Ectodermal cell (in vitro differentiated cells): ENCODE measurements at regions not wholly inside any gene's neighbourhood (a gene's known extent, or its start where the extent isn't known, plus 50 kb on each side); places are given as distances from the start of the nearest gene placed in this dataset.

Experiments used
- H3K27ac ChIP-seq: 2 replicates; pipeline ENCODE4 v1.7.0; 2013; ENCODE audit warnings: mild to moderate bottlenecking, low read depth, low read length; ENCODE audit not compliant: insufficient read depth, poor library complexity, severe bottlenecking
- H3K27me3 ChIP-seq: 2 replicates; pipeline ENCODE4 v1.7.0; 2013; ENCODE audit warnings: mild to moderate bottlenecking, low read length; ENCODE audit not compliant: insufficient read depth, control insufficient read depth, poor library complexity, severe bottlenecking
- H3K36me3 ChIP-seq: one replicate; pipeline ENCODE4 v1.7.0; 2013; ENCODE audit warnings: low read length; ENCODE audit not compliant: control insufficient read depth, insufficient read depth
- H3K4me1 ChIP-seq: one replicate; pipeline ENCODE4 v1.7.0; 2013; ENCODE audit warnings: low read length; ENCODE audit not compliant: control insufficient read depth, insufficient read depth
- H3K4me3 ChIP-seq: 2 replicates; pipeline ENCODE4 v1.7.0; 2013; ENCODE audit warnings: low read depth, low read length, control low read depth; ENCODE audit not compliant: insufficient read depth
- H3K9me3 ChIP-seq: 2 replicates; pipeline ENCODE4 v1.7.0; 2013; ENCODE audit warnings: mild to moderate bottlenecking, low read length, moderate library complexity; ENCODE audit not compliant: control insufficient read depth
- WGBS, 2 experiments: methylation state at CpG; one replicate each; pipeline ENCODE4 v1.1.7; 2013; ENCODE audit warnings: missing lambda C conversion rate in 2 of 2; 5-methylcytosine and 5-hydroxymethylcytosine counted together

DNA sequence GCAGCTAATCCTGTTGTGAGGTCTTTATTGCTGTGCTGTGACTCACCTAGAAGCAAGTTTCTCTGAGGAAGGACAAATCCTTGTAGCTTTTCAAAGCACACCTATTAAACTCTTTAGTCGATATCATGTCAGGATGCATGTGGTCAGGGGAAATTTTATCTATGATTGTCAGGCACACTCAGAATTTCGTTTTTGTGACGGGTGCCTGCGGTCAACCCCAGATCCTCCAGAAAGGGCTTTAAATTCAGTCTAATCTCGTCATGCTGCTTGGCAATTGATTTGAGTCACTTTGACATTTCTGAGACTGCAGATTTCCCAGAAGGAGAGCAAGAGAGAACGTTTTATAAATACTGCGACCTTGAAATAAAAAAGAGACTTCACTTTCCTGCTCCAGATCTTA lies 316.9 kb downstream of the FGF9 start:
- 91 to 93% methylated on average over 7 of the region's 7 CpGs for WGBS, 2 experiments
- no peak overlapping the region for H3K27ac ChIP-seq
- H3K4me1 ChIP-seq = no peaks in the 10 kb centered on the region
- no peaks in the 10 kb centered on the region for H3K27me3 ChIP-seq
- no peaks in the 10 kb centered on the region for H3K36me3 ChIP-seq
- H3K9me3 ChIP-seq = peaks cover 2% of the 10 kb centered on the region
- no peak overlapping the region for H3K4me3 ChIP-seq

DNA sequence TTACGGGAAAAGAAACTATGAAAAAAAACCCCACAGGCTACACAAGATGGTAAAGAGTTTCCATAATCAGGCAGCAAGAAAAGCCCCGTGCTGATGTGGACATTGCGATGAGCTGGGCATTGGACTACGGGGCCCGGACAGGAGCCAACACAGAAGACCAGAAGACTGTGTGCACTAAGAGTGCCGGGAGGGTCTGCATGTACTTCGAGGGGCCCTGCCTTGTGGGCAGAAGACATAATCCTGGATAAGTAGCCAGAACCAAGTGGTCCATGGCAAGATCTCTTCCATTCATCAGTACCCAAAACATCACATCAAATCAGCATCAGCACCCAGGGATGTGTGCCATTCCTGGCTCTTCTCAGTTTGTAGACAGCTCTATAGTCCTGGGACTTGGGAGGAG lies 317.8 kb downstream of the FGF9 start:
- peaks cover 2% of the 10 kb centered on the region for H3K9me3 ChIP-seq
- H3K4me3 ChIP-seq = no peak overlapping the region
- H3K27ac ChIP-seq = no peak overlapping the region
- no peaks in the 10 kb centered on the region for H3K27me3 ChIP-seq
- H3K4me1 ChIP-seq = no peaks in the 10 kb centered on the region
- no peaks in the 10 kb centered on the region for H3K36me3 ChIP-seq
- WGBS, 2 experiments = 96 to 97% methylated on average over 7 of the region's 7 CpGs

DNA sequence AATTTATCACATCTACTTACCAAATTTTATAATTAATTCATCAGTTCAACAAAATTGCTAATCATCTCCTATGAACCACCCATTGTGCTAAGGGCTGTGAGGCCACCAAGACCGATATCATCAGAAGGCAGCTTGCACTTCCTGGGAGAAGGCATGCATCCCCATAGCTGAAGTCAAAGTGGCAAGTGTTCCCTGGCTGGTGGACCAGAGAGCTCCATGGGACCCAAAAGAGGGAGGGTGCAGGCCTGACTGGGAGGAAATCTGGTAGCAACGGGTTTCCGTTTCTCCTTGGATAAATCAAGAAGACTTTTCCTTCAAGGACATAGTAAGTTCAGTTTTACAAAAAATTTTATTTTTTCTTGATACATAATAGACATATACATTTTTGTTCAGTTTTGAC lies 325.2 kb downstream of the FGF9 start:
- WGBS, 2 experiments = 90 to 95% methylated on average over 3 of the region's 3 CpGs
- Histone ChIP-seq H3K27me3 (no peaks in the 10 kb centered on the region), H3K4me3 (no peak overlapping the region), H3K4me1 (peaks cover 3% of the 10 kb centered on the region), H3K9me3 (no peaks in the 10 kb centered on the region), H3K36me3 (no peaks in the 10 kb centered on the region), H3K27ac (no peak overlapping the region)

- peaks cover 3% of the 10 kb centered on the region for H3K4me1 ChIP-seq
- no peaks in the 10 kb centered on the region for H3K9me3 ChIP-seq
- no peaks in the 10 kb centered on the region for H3K36me3 ChIP-seq
- no peaks in the 10 kb centered on the region for H3K27me3 ChIP-seq
- 93 to 97% methylated on average over 2 of the region's 2 CpGs for WGBS, 2 experiments
- no peak overlapping the region for H3K4me3 ChIP-seq
- H3K27ac ChIP-seq = no peak overlapping the region
Measured at GRCh38 chr13:21997726-21998125, 326.9 kb downstream of the FGF9 start.

DNA sequence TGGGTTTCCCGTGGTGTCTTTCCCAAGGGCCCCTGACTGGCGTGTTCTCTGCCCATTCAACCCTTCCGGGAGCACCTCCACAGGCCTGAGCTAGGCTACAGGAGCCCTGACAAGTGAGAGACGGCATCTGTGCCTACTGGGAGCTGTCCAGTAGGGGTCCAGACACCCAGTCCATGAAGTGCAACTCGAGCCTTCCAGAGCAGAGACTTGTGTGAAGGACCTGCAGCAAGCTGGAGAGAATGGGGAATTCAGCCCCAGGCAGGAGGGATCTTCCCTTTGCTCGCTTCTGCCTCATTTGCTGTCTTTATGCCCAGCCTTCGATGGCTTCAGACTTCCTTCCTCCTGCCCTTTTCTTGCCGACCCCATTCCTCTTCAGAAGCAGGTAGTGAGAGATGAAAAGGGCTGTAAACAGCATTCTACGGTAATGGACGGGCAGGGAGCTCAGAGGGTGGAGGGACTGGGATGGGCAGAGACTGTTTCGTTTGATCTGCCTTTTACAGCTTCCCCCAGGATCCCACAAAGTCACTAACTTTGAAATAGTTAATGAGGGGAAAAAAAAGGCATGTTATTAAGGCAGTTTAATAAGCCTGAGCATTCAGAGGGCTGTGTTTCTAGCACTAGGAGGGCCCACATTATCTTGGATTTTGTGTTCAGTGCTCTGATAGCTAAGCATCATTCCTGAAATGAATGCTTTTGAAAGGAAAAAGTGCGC lies 327.6 kb downstream of the FGF9 start:
- H3K4me3 ChIP-seq = no peak overlapping the region
- WGBS, 2 experiments = 85 to 89% methylated on average over 11 to 12 of the region's 12 CpGs
- H3K27ac ChIP-seq = no peak overlapping the region
- no peaks in the 10 kb centered on the region for H3K36me3 ChIP-seq
- H3K4me1 ChIP-seq = peaks cover 3% of the 10 kb centered on the region
- H3K9me3 ChIP-seq = no peaks in the 10 kb centered on the region
- no peaks in the 10 kb centered on the region for H3K27me3 ChIP-seq

DNA sequence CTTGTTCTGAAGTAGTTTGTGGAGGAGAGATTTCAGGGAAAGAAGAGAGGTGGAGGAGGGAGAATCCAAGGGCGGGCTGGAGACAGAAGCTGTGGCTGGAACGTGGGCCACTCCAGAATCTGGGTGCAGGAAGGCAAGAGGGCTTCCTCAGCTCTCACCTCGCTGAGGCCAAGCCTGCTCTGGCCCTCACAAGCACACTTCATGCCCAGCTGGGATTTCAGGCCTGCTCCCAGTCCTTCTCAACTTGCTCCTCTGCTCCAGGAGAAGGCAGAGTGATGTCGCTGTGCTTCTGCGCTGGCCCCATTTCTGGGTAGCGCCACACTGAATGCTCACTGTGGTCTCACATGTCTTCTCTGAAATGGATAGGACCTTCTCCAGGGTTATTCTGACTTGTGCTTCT lies 328.8 kb downstream of the FGF9 start:
- Histone ChIP-seq H3K4me1 (peaks cover 3% of the 10 kb centered on the region), H3K27ac (no peak overlapping the region), H3K4me3 (no peak overlapping the region), H3K9me3 (no peaks in the 10 kb centered on the region), H3K27me3 (no peaks in the 10 kb centered on the region), H3K36me3 (no peaks in the 10 kb centered on the region)
- 94 to 95% methylated on average over 6 of the region's 6 CpGs for WGBS, 2 experiments

DNA sequence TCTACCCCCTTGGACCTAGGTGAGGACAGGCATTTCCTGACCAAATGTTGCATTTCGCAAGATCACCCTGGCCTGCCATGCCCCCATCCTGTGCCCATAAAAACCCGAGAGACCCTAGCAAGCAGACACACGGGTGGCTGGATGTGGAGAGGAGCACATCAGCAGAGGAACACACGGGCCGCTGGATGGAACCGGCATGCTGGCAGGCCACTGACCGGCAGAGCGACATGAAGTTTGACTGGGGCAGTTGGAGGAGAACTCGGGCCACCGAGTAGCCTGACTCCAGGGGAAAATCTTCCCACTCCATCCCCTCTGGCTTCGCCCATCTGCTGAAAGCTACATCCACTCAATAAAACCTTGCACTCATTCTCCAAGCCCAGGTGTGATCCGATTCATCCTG lies 329.3 kb downstream of the FGF9 start:
- no peaks in the 10 kb centered on the region for H3K36me3 ChIP-seq
- peaks cover 3% of the 10 kb centered on the region for H3K4me1 ChIP-seq
- 94 to 95% methylated on average over 12 of the region's 12 CpGs for whole genome bisulfite sequencing, 2 experiments
- H3K4me3 ChIP-seq = no peak overlapping the region
- H3K27ac ChIP-seq = no peak overlapping the region
- H3K27me3 ChIP-seq = no peaks in the 10 kb centered on the region
- H3K9me3 ChIP-seq = no peaks in the 10 kb centered on the region

- Histone ChIP-seq H3K27me3 (no peaks in the 10 kb centered on the region), H3K27ac (no peak overlapping the region), H3K36me3 (no peaks in the 10 kb centered on the region), H3K4me3 (no peak overlapping the region), H3K9me3 (no peaks in the 10 kb centered on the region), H3K4me1 (peaks cover 3% of the 10 kb centered on the region)
- WGBS, 2 experiments = 81 to 84% methylated on average over 9 of the region's 9 CpGs
Measured at GRCh38 chr13:22001336-22001735, 330.5 kb downstream of the FGF9 start.

GRCh38 chr13:22002893-22003292 lies 332.0 kb downstream of the FGF9 start:
- Histone ChIP-seq H3K36me3 (no peaks in the 10 kb centered on the region), H3K27ac (no peak overlapping the region), H3K27me3 (no peaks in the 10 kb centered on the region), H3K4me1 (peaks cover 3% of the 10 kb centered on the region), H3K9me3 (no peaks in the 10 kb centered on the region), H3K4me3 (no peak overlapping the region)
- 85 to 88% methylated on average over 4 of the region's 4 CpGs for WGBS, 2 experiments

GRCh38 chr13:22009500-22009899 lies 338.6 kb downstream of the FGF9 start:
- Histone ChIP-seq H3K27ac (no peak overlapping the region), H3K4me3 (no peak overlapping the region), H3K36me3 (no peaks in the 10 kb centered on the region), H3K4me1 (no peaks in the 10 kb centered on the region), H3K9me3 (no peaks in the 10 kb centered on the region), H3K27me3 (no peaks in the 10 kb centered on the region)
- WGBS, 2 experiments = 84 to 89% methylated on average over 8 of the region's 8 CpGs

GRCh38 chr13:22009937-22010336 lies 339.1 kb downstream of the FGF9 start:
- H3K4me1 ChIP-seq = no peaks in the 10 kb centered on the region
- no peaks in the 10 kb centered on the region for H3K27me3 ChIP-seq
- no peak overlapping the region for H3K27ac ChIP-seq
- H3K4me3 ChIP-seq = no peak overlapping the region
- WGBS, 2 experiments = 85 to 89% methylated on average over 6 of the region's 6 CpGs
- H3K36me3 ChIP-seq = no peaks in the 10 kb centered on the region
- H3K9me3 ChIP-seq = no peaks in the 10 kb centered on the region
